ENCODE measurements at regions not wholly inside any gene's neighbourhood (a gene's known extent, or its start where the extent isn't known, plus 50 kb on each side); places are given as distances from the start of the nearest gene placed in this dataset.

DNA sequence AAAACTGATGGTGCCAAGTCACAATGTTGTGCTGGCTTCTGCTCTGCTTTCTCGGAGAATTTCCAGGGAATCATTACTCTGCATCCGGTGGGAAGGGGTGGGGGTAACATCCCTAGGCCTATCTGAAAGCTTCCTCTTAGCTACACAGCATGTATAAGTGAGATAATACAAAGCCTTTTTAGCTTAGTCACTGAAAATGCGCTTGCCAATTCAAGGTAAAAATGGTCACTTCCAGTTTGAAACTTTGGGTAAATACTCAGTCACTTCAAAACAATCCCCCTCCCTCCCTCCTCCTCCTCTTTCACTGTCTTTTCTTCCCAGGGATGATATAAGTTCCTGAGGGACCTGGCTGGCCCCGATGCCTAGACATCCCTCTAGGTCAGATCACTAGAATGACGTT lies 57.3 kb upstream of the APBB1IP start:
- H3K4me3 ChIP-seq (ENCODE audit: control insufficient read depth, low read depth, low read length), result no peak overlapping the region
- TF ChIP-seq, protein P1, sequence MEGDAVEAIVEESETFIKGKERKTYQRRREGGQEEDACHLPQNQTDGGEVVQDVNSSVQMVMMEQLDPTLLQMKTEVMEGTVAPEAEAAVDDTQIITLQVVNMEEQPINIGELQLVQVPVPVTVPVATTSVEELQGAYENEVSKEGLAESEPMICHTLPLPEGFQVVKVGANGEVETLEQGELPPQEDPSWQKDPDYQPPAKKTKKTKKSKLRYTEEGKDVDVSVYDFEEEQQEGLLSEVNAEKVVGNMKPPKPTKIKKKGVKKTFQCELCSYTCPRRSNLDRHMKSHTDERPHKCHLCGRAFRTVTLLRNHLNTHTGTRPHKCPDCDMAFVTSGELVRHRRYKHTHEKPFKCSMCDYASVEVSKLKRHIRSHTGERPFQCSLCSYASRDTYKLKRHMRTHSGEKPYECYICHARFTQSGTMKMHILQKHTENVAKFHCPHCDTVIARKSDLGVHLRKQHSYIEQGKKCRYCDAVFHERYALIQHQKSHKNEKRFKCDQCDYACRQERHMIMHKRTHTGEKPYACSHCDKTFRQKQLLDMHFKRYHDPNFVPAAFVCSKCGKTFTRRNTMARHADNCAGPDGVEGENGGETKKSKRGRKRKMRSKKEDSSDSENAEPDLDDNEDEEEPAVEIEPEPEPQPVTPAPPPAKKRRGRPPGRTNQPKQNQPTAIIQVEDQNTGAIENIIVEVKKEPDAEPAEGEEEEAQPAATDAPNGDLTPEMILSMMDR (conservative IDR thresholded peaks at IDR 0.05; ENCODE audit: control insufficient read depth, insufficient read depth, low read depth, low read length), result no peak
- DNase-seq (ENCODE audit: low read depth), result peak; percentile 51

DNA sequence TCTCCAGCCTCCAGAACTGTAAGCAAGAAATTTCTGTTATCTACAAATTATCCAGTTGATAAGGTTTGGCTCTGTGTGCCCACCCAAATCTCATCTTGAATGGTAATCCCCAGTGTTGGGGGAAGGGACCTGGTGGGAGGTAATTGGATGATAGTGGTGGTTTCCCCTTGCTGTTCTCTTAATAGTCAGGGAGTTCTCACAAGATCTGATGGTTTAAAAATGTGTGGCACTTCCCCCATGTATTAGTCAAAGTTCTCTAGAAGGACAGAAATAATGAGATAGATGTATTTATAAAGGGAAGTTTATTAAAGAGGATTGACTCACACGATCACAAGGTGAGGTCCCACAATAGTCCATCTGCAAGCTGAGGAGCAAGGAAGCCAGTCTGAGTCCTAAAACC lies 56.2 kb upstream of the APBB1IP start:
- no peak overlapping the region for H3K4me3 ChIP-seq (ENCODE audit: control insufficient read depth, low read depth, low read length)
- no peak for DNase-seq (ENCODE audit: low read depth)
- TF ChIP-seq, protein P1 (conservative IDR thresholded peaks at IDR 0.05; ENCODE audit: control insufficient read depth, insufficient read depth, low read depth, low read length), result no peak

DNA sequence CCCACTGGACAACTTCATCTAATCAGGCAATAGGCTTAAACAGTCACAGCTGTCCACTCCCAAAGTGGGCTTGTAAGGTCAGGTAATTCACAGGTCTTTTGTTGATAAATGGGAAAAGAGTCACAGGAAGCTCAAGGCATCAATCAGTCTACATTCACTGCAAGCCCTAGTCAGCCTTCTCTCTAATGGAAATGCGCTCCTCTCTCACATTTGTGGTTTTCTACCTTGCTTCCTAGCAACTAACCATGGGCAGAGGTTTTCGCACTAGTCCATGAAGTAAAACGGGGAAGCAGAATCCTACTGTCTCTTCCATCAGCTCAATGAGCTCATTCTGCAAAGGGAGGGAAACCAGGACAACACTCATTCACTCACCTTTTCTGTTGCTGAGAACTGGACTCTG lies 53.5 kb upstream of the APBB1IP start:
- DNase-seq (ENCODE audit: low read depth), result no peak
- H3K4me3 ChIP-seq (ENCODE audit: control insufficient read depth, low read depth, low read length), result no peak overlapping the region
- TF ChIP-seq, protein P1 (conservative IDR thresholded peaks at IDR 0.05; ENCODE audit: control insufficient read depth, insufficient read depth, low read depth, low read length), result no peak

DNA sequence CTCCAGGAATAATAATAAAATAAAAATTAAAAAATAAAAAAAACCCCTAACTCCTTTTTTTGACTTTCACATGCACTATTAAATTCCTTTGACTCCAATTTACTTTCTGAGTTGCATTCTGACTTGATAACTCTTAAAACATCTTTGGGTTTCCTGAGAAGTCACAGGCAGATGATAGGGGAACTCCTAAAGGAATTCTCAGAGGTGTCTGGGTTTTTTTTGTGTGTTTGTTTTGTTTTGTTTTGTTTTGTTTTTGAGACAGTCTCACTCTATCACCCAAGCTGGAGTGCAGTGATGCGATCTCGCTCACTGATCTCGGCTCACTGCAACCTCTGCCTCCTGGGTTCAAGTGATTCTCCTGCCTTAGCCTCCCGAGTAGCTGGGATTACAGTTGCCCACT lies 52.7 kb upstream of the APBB1IP start:
- no peak overlapping the region for H3K4me3 ChIP-seq (ENCODE audit: control insufficient read depth, low read depth, low read length)
- DNase-seq (ENCODE audit: low read depth), result no peak
- TF ChIP-seq, protein P1 (conservative IDR thresholded peaks at IDR 0.05; ENCODE audit: control insufficient read depth, insufficient read depth, low read depth, low read length), result no peak

DNA sequence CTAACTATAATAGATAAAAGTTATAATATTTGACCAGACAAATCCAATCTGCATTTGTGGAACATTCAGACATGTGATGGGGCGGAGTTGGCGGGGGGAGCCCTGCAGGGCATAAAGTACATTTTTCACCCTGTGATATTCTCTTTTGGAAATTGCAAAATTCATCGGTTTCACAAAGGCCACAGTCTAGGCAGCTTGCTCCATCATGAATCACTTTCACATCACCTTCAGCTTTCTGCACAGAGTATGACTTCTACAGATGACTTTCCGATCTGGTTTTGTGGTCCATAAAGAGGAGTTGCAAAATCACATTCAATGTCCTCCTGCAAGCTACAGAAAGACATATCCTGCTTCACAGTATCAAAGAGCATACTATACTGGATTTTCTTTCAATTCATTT lies 51.4 kb upstream of the APBB1IP start:
- H3K4me3 ChIP-seq (ENCODE audit: control insufficient read depth, low read depth, low read length), result no peak overlapping the region
- DNase-seq (ENCODE audit: low read depth), result peak; percentile 25
- TF ChIP-seq, protein P1 (conservative IDR thresholded peaks at IDR 0.05; ENCODE audit: control insufficient read depth, insufficient read depth, low read depth, low read length), result no peak

Measured in fibroblast of mammary gland (primary cell).